ENCODE measurements at regions not wholly inside any gene's neighbourhood (a gene's known extent, or its start where the extent isn't known, plus 50 kb on each side); places are given as distances from the start of the nearest gene placed in this dataset.
"Not testable (repeated sequence)": the region's sequence is repeated elsewhere in the genome, so short reads cannot be mapped to it uniquely, and the experiment has no call there.

DNA sequence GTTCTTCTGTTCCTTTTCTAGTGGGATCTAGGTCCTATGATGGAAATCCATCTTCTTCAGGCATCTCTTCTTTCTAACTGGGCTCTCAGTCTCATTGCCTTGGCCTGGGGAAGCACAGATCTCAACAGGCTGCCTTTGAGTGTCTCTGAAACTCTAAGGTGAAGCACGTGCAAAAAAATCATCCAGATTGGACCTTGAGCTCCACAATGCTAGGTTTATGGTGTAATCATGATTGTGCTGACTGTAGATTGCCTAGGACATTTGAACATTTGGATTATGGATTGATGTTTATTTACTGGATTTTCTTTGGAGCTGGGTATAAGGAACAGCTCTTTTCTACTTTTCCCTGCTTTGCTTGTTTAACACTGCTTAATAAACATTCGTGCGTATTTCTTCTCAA lies 191.5 kb upstream of the NR3C2 start:
- intact Hi-C loops (cut with micrococcal nuclease) = no loop called here
- H3K9me3 Mint-ChIP-seq = peaks cover 8% of the 10 kb centered on the region
- DNase-seq = no peak
- H3K36me3 Mint-ChIP-seq (ENCODE audit: low read depth) = no peaks in the 10 kb centered on the region
- no peaks in the 10 kb centered on the region for H3K27me3 Mint-ChIP-seq
- H3K27ac Mint-ChIP-seq = no peak overlapping the region
- H3K4me1 Mint-ChIP-seq = no peaks in the 10 kb centered on the region
- no peak overlapping the region for H3K4me3 Mint-ChIP-seq

DNA sequence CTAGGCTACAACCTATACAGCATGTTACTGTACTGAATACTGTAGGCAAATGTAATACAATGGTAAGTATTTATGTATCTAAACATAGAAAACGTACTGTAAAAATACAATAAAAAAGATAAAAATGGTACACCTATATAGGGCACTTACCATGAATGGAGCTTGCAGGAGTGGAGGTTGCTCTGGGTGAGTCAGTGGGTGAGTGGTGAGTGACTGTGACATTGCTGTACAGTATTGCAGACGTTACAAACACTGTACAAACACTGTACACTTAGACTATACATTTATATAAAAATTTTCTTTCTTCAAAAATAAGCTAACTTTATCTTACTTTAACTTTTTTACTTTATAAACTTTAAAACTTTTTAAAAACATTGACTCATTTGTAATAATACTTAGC lies 190.3 kb upstream of the NR3C2 start:
- no peak for DNase-seq
- intact Hi-C loops (cut with micrococcal nuclease) = no loop called here
- peaks cover 3% of the 10 kb centered on the region for H3K9me3 Mint-ChIP-seq
- no peaks in the 10 kb centered on the region for H3K4me1 Mint-ChIP-seq
- H3K36me3 Mint-ChIP-seq (ENCODE audit: low read depth) = no peaks in the 10 kb centered on the region
- no peaks in the 10 kb centered on the region for H3K27me3 Mint-ChIP-seq
- no peak overlapping the region for H3K27ac Mint-ChIP-seq
- no peak overlapping the region for H3K4me3 Mint-ChIP-seq

DNA sequence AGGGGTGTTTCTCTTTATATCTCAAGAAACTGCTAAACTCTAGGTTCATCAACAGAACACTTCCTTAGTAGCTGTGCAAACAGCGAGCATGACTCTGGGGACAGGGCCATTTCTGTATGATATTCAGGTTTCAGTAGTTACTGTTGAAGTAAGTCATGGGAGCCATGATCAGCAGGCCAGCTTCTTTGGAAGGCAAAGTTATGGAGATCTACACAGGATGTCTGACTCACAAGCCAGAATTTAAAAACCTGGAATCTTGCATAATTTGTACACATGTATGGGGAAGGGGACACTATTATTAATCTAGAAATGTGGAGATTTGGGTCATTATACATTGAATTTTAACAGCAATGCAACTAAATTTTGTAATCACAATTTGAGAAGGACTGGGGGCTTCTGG lies 187.8 kb upstream of the NR3C2 start:
- Mint-ChIP-seq H3K27me3 (no peaks in the 10 kb centered on the region), H3K36me3 (ENCODE audit: low read depth) (no peaks in the 10 kb centered on the region), H3K27ac (no peak overlapping the region)

DNA sequence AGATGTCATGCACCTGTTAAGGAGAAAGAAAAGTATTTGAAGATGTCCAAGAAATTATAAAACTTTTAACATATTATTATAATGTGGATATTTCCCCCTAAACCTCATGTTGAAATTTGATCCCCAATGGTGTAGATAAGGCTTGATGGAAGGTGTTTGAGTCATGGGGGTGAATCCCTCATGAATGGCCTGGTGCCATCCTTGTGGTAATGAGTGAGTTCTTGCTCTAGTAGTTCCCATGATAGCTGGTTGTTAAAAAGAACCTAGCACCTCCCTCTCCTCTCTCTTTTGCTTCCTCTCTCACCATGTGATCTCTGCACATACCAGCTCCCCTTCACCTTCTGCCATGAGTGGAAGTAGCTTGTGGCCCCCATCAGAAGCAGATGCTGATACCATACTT lies 176.6 kb upstream of the NR3C2 start:
- H3K27me3 Mint-ChIP-seq = no peaks in the 10 kb centered on the region
- no peak overlapping the region for H3K4me3 Mint-ChIP-seq
- no peaks in the 10 kb centered on the region for H3K36me3 Mint-ChIP-seq (ENCODE audit: low read depth)
- no peak overlapping the region for H3K27ac Mint-ChIP-seq
- no peaks in the 10 kb centered on the region for H3K4me1 Mint-ChIP-seq
- DNase-seq = no peak
- H3K9me3 Mint-ChIP-seq = no peaks in the 10 kb centered on the region
- intact Hi-C loops (cut with micrococcal nuclease) = no loop called here

More for the DNA sequence above, 187.8 kb upstream of the NR3C2 start:
- Mint-ChIP-seq H3K4me3 (no peak overlapping the region), H3K9me3 (peaks cover 3% of the 10 kb centered on the region), H3K4me1 (no peaks in the 10 kb centered on the region)
- intact Hi-C loops (cut with micrococcal nuclease) = no loop called here
- no peak for DNase-seq

- Mint-ChIP-seq H3K36me3 (ENCODE audit: low read depth) (no peaks in the 10 kb centered on the region), H3K4me3 (no peak overlapping the region), H3K4me1 (no peaks in the 10 kb centered on the region), H3K9me3 (no peaks in the 10 kb centered on the region), H3K27me3 (no peaks in the 10 kb centered on the region), H3K27ac (no peak overlapping the region)
- DNase-seq = no peak
- intact Hi-C loops (cut with micrococcal nuclease) = no loop called here
Observed at GRCh38 chr4:148608968-148609367, 166.8 kb upstream of the NR3C2 start.

GRCh38 chr4:148598418-148599207 lies 156.4 kb upstream of the NR3C2 start:
- H3K9me3 Mint-ChIP-seq; H3K27me3 Mint-ChIP-seq; H3K4me3 Mint-ChIP-seq; H3K36me3 Mint-ChIP-seq (ENCODE audit: low read depth); intact Hi-C loops (cut with micrococcal nuclease); H3K4me1 Mint-ChIP-seq; DNase-seq; H3K27ac Mint-ChIP-seq: not testable (repeated sequence)

- Mint-ChIP-seq H3K27me3 (no peaks in the 10 kb centered on the region), H3K36me3 (ENCODE audit: low read depth) (no peaks in the 10 kb centered on the region), H3K27ac (no peak overlapping the region), H3K4me1 (no peaks in the 10 kb centered on the region), H3K4me3 (no peak overlapping the region), H3K9me3 (peaks cover 13% of the 10 kb centered on the region)
- DNase-seq = no peak
- intact Hi-C loops (cut with micrococcal nuclease) = no loop called here
Observed at GRCh38 chr4:148589182-148589581, 147.0 kb upstream of the NR3C2 start.

GRCh38 chr4:148575577-148575976 lies 133.4 kb upstream of the NR3C2 start:
- Mint-ChIP-seq H3K4me3 (no peak overlapping the region), H3K9me3 (no peaks in the 10 kb centered on the region), H3K36me3 (ENCODE audit: low read depth) (no peaks in the 10 kb centered on the region), H3K4me1 (no peaks in the 10 kb centered on the region), H3K27ac (no peak overlapping the region), H3K27me3 (no peaks in the 10 kb centered on the region)
- no peak for DNase-seq
- intact Hi-C loops (cut with micrococcal nuclease) = no loop called here

DNA sequence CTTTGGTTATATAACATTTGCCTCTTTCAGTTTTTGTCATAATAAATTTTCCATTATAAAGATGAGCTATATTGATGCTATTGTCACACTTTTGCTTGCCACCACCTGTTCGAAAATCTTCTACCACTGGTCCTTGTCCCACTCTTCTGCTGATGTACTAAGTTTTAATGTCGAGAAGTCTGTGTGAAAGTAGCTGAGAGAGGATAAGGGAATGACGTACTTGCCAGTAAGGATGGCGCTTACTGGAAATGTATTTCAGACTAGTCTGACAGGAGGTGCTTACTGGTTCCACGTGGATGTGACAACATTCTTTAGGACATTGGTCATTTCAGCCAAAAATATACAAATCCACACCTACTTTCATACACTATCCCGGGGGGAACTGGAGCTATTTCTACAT lies 132.7 kb upstream of the NR3C2 start:
- H3K27ac Mint-ChIP-seq = no peak overlapping the region
- no peaks in the 10 kb centered on the region for H3K9me3 Mint-ChIP-seq
- H3K36me3 Mint-ChIP-seq (ENCODE audit: low read depth) = no peaks in the 10 kb centered on the region
- H3K4me1 Mint-ChIP-seq = no peaks in the 10 kb centered on the region
- intact Hi-C loops (cut with micrococcal nuclease) = no loop called here
- H3K27me3 Mint-ChIP-seq = no peaks in the 10 kb centered on the region
- no peak for DNase-seq
- H3K4me3 Mint-ChIP-seq = no peak overlapping the region

GRCh38 chr4:148574502-148574901 lies 132.3 kb upstream of the NR3C2 start:
- Mint-ChIP-seq H3K36me3 (ENCODE audit: low read depth) (no peaks in the 10 kb centered on the region), H3K4me1 (no peaks in the 10 kb centered on the region), H3K27me3 (no peaks in the 10 kb centered on the region), H3K27ac (no peak overlapping the region), H3K4me3 (no peak overlapping the region), H3K9me3 (no peaks in the 10 kb centered on the region)
- no peak for DNase-seq
- intact Hi-C loops (cut with micrococcal nuclease) = no loop called here

- no peak for DNase-seq
- Mint-ChIP-seq H3K9me3 (no peaks in the 10 kb centered on the region), H3K4me3 (no peak overlapping the region), H3K27me3 (no peaks in the 10 kb centered on the region), H3K27ac (no peak overlapping the region), H3K4me1 (no peaks in the 10 kb centered on the region), H3K36me3 (ENCODE audit: low read depth) (no peaks in the 10 kb centered on the region)
- intact Hi-C loops (cut with micrococcal nuclease) = no loop called here
Observed at GRCh38 chr4:148574066-148574465, 131.9 kb upstream of the NR3C2 start.

GRCh38 chr4:148573296-148573695 lies 131.1 kb upstream of the NR3C2 start:
- Mint-ChIP-seq H3K27ac (no peak overlapping the region), H3K9me3 (no peaks in the 10 kb centered on the region), H3K4me1 (no peaks in the 10 kb centered on the region), H3K4me3 (no peak overlapping the region), H3K36me3 (ENCODE audit: low read depth) (no peaks in the 10 kb centered on the region), H3K27me3 (no peaks in the 10 kb centered on the region)
- intact Hi-C loops (cut with micrococcal nuclease) = no loop called here
- DNase-seq = no peak

DNA sequence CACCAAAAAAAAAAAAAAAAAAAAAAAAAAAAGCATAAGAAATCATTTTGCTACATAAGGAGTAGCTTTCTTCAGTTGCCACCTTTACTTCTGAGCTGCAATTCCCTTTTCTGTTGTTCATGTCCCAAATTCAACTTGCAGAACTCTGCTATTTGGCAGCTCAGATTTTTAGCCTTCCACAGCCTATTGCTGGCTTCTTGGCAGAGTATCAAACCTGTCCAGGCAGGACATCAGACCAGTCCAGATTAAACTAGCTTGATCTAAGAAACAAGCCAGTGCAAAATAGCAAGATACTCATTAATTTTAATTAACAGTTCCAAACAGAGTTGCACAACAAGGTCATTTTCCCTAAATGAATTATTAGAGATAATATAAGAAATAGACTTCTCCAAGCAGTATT lies 123.6 kb upstream of the NR3C2 start:
- Mint-ChIP-seq H3K27me3 (no peaks in the 10 kb centered on the region), H3K9me3 (peaks cover 4% of the 10 kb centered on the region), H3K36me3 (ENCODE audit: low read depth) (no peaks in the 10 kb centered on the region), H3K27ac (no peak overlapping the region), H3K4me1 (no peaks in the 10 kb centered on the region), H3K4me3 (no peak overlapping the region)
- DNase-seq = no peak
- intact Hi-C loops (cut with micrococcal nuclease) = no loop called here

DNA sequence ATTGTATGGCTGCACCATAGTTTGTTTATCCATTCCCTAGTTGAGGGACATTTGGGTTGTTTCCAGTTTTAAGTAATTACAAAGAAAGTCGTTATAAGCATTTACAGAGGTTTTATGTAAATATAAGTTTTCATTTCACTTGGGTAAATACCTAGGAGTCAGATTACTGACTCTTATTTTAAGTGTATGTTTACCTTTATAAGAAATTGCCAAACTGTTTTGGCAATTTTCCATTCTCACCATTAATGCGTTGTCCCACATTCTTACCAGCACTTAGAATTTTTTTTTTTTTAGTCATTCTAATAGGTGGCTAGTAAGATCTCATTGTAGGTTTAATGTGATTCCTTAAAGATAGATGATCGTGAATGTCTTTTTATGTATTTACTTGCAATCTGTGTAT lies 121.5 kb upstream of the NR3C2 start:
- intact Hi-C loops (cut with micrococcal nuclease) = no loop called here
- no peak for DNase-seq
- Mint-ChIP-seq H3K4me1 (no peaks in the 10 kb centered on the region), H3K27ac (no peak overlapping the region), H3K9me3 (peaks cover 4% of the 10 kb centered on the region), H3K27me3 (no peaks in the 10 kb centered on the region), H3K36me3 (ENCODE audit: low read depth) (no peaks in the 10 kb centered on the region), H3K4me3 (no peak overlapping the region)

GRCh38 chr4:148561467-148561866 lies 119.3 kb upstream of the NR3C2 start:
- H3K4me1 Mint-ChIP-seq = no peaks in the 10 kb centered on the region
- intact Hi-C loops (cut with micrococcal nuclease) = no loop called here
- no peaks in the 10 kb centered on the region for H3K9me3 Mint-ChIP-seq
- DNase-seq = no peak
- H3K4me3 Mint-ChIP-seq = no peak overlapping the region
- no peaks in the 10 kb centered on the region for H3K27me3 Mint-ChIP-seq
- no peaks in the 10 kb centered on the region for H3K36me3 Mint-ChIP-seq (ENCODE audit: low read depth)
- H3K27ac Mint-ChIP-seq = no peak overlapping the region

Data from activated CD4-positive, alpha-beta T cell treated with anti-CD3 and anti-CD28 coated beads, Interleukin-2, amount 10 ng/mL, durations not matched to agents 24 days and 14 days (primary cell).